ENCODE measurements at regions not wholly inside any gene's neighbourhood (a gene's known extent, or its start where the extent isn't known, plus 50 kb on each side); places are given as distances from the start of the nearest gene placed in this dataset.

DNA sequence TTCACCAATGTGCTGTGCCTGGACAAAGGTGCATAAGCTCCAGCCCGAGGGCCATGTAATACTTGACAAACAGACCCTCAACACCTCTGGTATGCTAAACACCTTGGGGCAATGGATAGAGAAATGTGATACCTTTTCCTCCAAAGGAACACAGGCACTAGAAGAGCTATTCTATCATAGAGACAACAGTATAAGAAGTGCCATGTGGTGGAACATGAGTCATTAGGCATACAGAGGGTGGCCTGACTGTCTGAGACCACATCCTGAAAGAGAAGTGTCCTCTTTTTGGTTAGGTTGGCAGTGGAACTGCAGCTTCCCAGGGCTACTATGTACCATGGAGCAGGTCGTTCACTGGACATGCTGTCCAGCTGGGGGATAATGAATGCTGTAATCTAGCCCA lies 153.9 kb downstream of the INSIG2 start:
- peak; percentile 71 for DNase-seq (ENCODE audit: low spot score)

DNA sequence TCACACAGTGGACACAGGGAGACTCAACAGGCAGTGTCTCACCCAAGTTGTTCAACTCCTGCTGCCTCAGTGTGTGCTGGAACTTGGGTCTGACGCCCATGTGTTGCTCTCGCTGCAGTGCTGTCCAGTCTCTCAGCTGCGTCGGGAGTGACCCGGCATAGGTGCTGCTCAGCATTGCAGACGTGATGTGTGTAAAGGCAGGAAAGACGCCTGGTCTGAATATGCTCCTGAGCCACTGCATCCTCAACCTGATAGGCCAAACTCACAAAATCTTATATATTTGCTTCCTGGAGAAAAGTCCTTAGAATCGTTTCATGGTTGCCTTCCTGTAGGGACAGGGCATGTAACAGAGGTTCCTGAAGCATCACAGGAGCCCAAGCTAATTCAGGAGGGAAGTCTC lies 152.9 kb downstream of the INSIG2 start:
- no peak for DNase-seq (ENCODE audit: low spot score)

DNA sequence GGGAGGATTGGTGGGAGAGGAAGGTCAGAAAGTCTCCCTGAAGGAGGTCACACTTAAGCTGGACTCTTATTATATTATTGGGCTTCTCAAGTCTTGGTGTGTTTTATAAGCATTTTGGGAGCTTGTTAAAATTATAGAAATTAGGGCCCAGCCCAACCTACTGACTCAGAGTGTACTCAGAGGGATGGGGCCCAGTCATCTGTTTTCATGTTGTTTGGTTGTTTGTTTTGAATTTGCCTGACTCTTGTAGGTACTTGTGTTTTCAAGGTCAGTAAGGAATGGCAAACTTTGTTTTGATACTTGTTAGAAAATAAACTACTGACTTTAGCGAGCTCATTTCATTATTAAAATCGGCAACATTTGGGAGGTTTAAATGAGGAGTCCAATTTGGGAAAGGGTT lies 152.0 kb downstream of the INSIG2 start:
- DNase-seq (ENCODE audit: low spot score): no peak

- no peak for DNase-seq (ENCODE audit: low spot score)
Observed at GRCh38 chr2:118239284-118239683, 151.0 kb downstream of the INSIG2 start.

DNA sequence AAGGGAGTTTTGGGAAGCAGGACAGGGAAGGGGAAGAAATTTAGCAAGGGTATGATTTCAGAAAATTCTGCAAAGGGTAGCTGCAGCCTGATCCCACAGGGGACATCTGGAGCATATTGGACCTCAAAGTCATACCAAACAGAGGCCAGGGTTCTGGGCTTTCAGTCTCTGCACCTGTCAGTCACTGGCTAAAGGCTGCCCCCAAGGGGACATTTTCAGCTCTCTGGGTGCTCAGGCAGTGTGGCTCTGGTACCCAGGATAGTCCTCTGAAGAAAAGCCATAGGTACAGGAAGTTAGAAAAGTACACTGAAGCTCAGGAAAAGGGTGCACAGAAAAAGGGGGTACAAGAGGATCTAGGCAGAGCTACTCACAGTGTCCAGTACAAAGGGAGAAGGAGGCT lies 149.2 kb downstream of the INSIG2 start:
- DNase-seq (ENCODE audit: low spot score): no peak

DNA sequence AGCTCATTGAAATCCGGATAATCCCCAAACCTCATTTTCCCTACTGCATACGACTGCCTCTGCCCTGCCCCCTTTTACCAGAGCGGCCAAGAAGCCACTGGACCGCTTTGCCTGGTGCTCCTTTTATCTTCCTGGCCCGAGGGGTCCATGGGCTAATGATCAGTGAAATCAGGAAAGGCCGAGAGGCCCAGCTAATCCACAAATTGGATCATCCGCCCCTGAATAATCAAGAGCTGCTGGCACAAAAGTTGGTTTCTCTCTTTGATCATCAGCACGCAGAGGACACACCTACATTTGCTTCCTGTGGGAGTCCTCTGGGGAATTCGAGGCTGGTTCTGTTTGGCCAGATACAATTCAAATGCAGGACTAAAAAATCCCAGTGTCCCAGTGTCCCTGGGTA lies 144.5 kb downstream of the INSIG2 start:
- DNase-seq (ENCODE audit: low spot score): no peak

DNA sequence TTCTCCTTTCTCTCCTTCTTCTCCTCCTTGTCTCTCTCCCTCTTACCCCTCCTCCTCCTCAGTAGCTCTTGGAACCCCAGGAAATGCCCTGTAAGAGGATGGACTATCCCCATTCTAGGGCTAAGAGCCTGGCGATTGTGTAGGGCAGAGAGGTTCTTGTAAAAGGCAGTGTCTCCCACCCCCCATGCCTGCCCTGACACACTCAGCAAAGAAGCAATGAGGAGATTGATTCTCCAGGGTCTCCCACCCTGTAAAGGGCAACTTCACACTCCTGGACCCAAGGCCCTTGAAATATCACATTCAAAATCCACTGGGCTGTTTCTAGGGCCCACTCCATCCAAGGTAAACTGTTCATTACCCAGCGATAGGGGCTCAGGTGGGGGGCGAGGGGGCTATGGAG lies 144.1 kb downstream of the INSIG2 start:
- no peak for DNase-seq (ENCODE audit: low spot score)

DNA sequence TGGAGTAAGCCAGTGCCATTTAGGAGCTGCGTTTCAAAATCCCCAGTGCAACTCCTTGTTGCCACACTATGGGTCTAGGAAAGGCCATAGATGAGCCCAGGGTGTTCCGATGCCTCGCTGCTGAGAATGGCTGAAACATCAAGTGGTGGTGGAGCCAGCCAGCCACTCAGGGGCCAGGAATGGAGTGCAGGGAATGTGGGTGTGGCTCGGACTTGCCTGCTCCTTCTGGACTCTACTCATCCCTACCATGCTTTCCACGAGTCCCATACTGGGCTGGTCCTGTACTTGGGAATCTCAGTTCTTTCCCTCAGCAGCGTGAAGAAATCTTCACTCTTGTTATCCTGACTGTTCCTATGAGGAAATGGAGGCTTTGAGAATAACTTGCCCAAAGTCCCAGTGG lies 143.5 kb downstream of the INSIG2 start:
- no peak for DNase-seq (ENCODE audit: low spot score)

DNA sequence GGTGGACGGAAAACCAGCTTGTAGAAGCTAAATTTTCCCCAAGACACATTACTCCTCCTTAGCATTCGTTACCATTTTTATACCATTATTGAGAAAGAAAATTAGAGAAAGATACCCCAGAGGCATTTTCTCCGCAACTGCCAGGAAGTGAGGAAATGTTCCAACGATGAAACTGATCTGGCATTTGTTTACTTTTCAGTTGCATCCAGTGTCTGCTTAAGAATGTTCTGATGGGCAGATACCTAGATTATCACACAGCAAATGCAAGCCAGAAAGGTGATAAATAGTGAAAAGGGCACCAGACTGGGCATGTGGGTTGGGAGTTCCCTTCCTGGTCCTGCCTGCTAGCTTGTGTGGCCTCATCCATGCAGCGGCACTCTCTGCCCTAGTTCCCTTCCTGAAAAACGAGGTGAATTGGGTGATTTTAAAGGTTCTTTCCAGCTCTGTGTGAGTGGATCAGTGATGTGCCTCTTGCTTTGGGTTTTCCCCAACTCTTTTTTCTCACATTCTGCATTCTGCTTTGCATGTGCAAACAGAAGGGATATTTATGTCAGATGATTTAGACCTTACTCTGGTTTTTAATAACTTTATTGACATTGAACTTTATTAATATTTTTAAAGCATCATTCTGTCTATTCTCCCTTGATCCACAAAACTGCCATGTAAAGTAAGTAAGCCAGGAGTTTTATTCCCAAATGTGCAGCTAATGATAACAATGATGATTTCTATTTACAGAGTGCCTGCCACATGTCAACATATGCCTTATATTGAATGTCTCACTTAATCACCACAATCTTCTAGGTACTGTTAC lies 139.6 kb downstream of the INSIG2 start:
- no peak for DNase-seq (ENCODE audit: low spot score)

GRCh38 chr2:118225666-118226065 lies 137.4 kb downstream of the INSIG2 start:
- DNase-seq (ENCODE audit: low spot score): no peak

- no peak for DNase-seq (ENCODE audit: low spot score)
Observed at GRCh38 chr2:118224895-118225311, 136.6 kb downstream of the INSIG2 start.

- no peak for DNase-seq (ENCODE audit: low spot score)
Observed at GRCh38 chr2:118223992-118224894, 136.0 kb downstream of the INSIG2 start.

- no peak for DNase-seq (ENCODE audit: low spot score)
Observed at GRCh38 chr2:118223511-118223991, 135.3 kb downstream of the INSIG2 start.

DNA sequence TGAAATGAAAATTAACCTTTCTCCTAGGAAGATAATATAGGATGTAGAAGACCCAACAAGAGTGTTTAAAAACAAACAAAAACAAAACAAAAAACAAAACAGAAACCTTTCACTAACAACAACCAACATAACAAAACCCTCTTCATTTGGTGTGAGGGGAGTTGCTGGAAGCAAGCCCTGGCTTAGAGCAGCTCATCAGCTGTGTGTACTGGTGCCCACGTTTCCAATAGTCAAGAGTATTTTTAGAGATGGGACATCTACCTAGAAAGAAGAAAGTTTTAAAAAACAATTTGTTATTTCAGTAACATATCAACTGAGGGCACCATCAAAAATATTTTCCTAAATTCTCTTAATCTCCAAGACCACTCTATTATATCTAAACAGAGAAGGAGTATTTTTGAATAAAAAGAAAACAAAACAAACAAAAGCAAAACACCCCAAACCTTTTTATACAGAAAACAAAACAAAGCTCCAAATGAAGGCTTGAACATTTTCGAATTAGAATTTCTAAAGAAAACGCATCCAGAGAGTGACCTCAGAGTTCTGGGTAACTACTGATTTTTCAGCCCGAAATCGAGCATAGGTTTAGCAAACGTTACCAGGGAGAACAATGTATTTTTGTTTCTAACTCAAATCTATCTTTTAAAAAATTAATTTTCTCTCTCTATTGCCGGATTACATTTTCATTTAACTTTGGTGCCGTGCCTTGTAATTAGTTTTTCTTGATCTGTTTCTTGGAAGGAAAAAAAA lies 134.6 kb downstream of the INSIG2 start:
- no peak for DNase-seq (ENCODE audit: low spot score)

DNA sequence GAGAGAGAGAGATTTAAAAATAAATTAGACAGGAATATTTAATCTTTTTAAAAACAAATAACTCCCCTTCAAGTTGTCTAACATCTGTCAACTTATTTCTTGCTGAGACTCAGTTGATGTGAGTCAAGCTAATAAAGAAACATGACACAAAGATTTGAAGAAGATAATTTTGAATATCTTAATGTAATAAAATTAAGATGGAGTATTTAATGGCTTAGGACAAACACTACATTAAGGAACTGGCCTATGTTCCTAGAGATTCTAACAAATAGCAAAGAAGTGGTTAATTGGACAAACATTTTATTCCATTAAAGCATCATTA lies 134.0 kb downstream of the INSIG2 start:
- no peak for DNase-seq (ENCODE audit: low spot score)

DNA sequence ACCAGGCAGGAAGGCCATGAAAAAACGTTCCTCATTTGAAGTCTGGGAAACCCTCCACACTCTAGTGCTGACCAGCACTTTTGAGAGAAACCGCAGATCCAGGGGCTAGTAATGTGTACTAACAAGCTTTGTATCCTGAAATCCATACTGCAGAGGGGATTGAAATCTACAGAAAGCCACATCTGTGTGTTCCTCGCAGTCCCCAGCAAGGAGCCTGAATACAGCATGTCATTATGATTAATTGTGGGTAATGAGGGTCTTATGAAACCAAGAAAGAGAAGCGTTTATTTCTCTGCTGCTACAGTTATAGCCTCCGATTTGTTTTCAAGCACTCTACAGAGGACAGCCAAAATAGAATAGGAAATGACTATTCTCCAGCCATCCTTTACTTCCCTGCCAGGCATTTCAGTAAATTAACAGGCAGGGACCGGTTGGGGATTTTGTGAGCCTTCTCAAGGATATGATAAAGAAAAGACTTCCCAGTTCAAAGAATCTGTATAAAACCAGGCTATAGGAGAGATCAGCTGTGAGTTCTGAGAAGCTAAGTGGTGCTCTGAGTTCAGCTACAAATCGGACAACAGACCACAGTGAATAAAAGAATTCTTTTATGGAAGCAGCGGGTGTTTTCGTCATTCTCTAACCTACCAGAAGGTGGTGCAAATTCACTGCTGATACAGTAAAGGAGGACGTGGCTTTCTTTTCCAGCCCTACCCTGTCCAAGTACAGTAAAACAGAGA lies 133.4 kb downstream of the INSIG2 start:
- DNase-seq (ENCODE audit: low spot score): peak; percentile 71

DNA sequence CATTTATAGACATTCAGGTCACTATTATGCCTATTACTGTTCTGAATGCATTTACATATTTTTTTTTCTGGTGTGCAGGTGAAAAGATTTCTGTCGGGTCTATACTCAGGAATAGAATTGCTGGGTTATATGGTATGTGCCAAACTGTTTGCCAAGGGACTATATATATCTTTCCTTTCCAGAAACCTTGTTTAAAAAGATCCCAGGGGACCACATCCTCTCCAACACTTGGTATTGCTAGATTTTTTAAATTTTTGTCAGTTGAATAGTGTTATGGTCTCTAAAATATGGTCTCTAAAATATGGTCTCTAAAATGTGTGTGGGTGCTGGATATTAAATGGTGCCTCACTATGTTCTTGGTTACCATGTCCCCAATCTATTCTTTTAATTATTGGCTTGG lies 131.3 kb downstream of the INSIG2 start:
- DNase-seq (ENCODE audit: low spot score): no peak

DNA sequence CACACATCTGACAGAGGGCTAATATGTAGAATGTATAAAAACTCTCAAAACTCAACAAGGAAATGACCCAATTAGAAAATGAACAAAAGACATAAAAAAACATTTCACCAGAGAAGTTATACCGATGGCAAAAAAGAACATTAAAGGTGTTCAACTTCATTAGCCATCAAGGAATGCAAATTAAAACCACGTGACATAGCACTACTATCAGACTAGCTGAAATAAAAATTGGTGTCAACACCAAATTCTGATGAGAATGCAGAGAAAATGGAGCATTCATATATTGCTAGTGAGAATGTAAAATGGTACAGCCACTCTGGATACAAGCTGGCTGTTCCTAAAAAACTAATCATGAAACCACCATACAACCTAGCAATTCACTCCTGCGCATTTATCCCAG lies 128.0 kb downstream of the INSIG2 start:
- DNase-seq (ENCODE audit: low spot score): no peak

DNA sequence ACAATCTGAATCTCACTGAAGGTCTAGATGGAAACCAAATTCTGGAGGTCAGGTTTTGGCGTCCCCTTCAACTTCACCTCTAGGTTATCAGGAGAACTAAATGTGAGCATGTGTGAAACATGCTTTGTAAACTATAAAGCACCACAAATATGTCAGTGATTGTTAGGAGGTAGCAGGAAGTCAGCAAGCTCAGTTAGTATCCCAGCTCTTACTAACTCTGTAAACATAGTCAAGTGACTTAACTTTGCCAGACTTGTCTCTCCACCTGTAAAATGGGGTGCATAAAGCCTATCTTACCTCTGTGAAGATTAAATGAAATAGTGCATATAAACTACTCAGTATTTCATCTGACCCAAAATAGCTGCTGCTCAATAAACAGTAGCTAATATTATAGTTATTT lies 121.5 kb downstream of the INSIG2 start:
- DNase-seq (ENCODE audit: low spot score): no peak

- DNase-seq (ENCODE audit: low spot score): no peak
Observed at GRCh38 chr2:118207889-118208288, 119.6 kb downstream of the INSIG2 start.

DNA sequence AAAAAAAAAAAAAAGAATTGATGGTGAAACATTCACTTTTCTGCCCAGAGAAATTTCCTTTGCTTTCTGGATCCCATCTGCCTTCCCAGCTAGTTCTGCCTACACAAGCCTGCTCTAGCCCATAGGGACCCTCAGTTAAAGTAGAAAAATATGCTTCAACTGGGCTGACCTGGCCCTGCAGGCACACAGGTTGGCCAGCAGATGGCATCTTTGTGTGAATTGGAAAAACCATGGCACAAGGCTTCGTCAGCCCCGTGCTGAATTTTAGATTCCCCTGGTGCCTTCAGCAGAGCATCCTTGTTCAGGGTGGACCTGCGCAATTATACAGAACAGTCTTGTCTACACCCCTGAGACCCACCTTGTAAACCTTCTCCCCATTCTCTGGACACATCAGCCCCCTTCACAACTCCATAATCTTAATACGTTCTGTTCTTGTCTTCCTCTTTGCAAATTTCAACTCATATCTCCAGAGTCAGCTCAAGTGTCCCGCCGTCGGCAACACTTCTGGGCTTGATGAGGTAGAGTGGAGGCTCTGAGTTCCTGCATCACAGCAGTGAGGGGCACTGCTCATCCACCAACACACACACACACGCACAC lies 114.5 kb downstream of the INSIG2 start:
- peak; percentile 58 for DNase-seq (ENCODE audit: low spot score)

All from H4 (cell line).